Caco-2 (cell line): ENCODE measurements at regions not wholly inside any gene's neighbourhood (a gene's known extent, or its start where the extent isn't known, plus 50 kb on each side); places are given as distances from the start of the nearest gene placed in this dataset.
A peak's percentile ranks its signal among the peaks of the same experiment; 100 is the strongest.

Experiments used
- BruUV-seq: library from RNA; stranded (reverse); fragments of 400-500 nt; replicated peaks from 2 replicates; lab custom pipeline; 2021; lab: Mats Ljungman, UMichigan
- CTCF ChIA-PET: fragments of 300-600 bp; sonication (Branson Sonifier 250); formaldehyde crosslinking; loops from one replicate; lab custom pipeline; 2022; ENCODE audit warnings: antibody characterized with exemption; lab: Charles Lee
- POLR2A ChIA-PET: fragments of 300-600 bp; sonication (Branson Sonifier 250); formaldehyde crosslinking; loops from one replicate; lab custom pipeline; 2022; ENCODE audit warnings: antibody characterized with exemption; lab: Charles Lee
- DNase-seq, 2 experiments: peaks; one replicate each; pipeline versions ENCODE4 v3.0.0 to v3.0.0-alpha.2; 2020 to 2022
- H3K27me3 ChIP-seq: replicated peaks from 2 replicates; pipeline ENCODE4 v1.6.0; 2011; ENCODE audit warnings: low read length; ENCODE audit not compliant: control insufficient read depth, insufficient read depth
- H3K36me3 ChIP-seq: 2 replicates; pipeline ENCODE4 v1.5.1; 2011; ENCODE audit warnings: low read length; ENCODE audit not compliant: control insufficient read depth, insufficient read depth
- H3K4me1 ChIP-seq: fragments of 250-450 bp; sonication (Bioruptor Pico); 2 replicates; pipeline ENCODE4 v1.5.1; 2020; ENCODE audit warnings: mild to moderate bottlenecking
- H3K4me3 ChIP-seq: 2 replicates; pipeline ENCODE4 v1.5.1; 2011; ENCODE audit warnings: low read depth, mild to moderate bottlenecking, control low read depth, low read length
- H3K9me3 ChIP-seq: fragments of 250-450 bp; sonication (Bioruptor Pico); 2 replicates; pipeline ENCODE4 v1.5.1; 2020; ENCODE audit warnings: mild to moderate bottlenecking, moderate library complexity
- H3K27ac Mint-ChIP-seq: one replicate; pipeline ENCODE4 v1.8.0; 2022; ENCODE audit warnings: mixed read lengths; ENCODE audit not compliant: unreplicated experiment
- H3K27me3 Mint-ChIP-seq: one replicate; pipeline ENCODE4 v1.8.0; 2022; ENCODE audit warnings: mixed read lengths; ENCODE audit not compliant: insufficient read depth, unreplicated experiment
- H3K36me3 Mint-ChIP-seq: one replicate; pipeline ENCODE4 v1.8.0; 2022; ENCODE audit warnings: mild to moderate bottlenecking, mixed read lengths; ENCODE audit not compliant: insufficient read depth, unreplicated experiment
- H3K4me1 Mint-ChIP-seq: one replicate; pipeline ENCODE4 v1.8.0; 2022; ENCODE audit warnings: low read depth, mixed read lengths; ENCODE audit not compliant: unreplicated experiment
- H3K4me3 Mint-ChIP-seq: one replicate; pipeline ENCODE4 v1.8.0; 2022; ENCODE audit warnings: mild to moderate bottlenecking, moderate library complexity, mixed read lengths; ENCODE audit not compliant: unreplicated experiment
- H3K9me3 Mint-ChIP-seq: one replicate; pipeline ENCODE4 v1.8.0; 2022; ENCODE audit warnings: mixed read lengths; ENCODE audit not compliant: unreplicated experiment
- CTCF ChIP-seq, 2 experiments: fragments of 200-600 bp in 1 of 2; IDR thresholded peaks; 1 replicate in 1 of 2; 2 replicates in 1 of 2; pipeline versions ENCODE4 v1.5.1 to v1.8.0; 2011 to 2022; ENCODE audit warnings: antibody characterized with exemption in 1 of 2, control low read depth in 1 of 2, inconsistent platforms in 1 of 2, low read depth in 1 of 2, low read length in 1 of 2, mild to moderate bottlenecking in 1 of 2, moderate library complexity in 1 of 2; ENCODE audit not compliant: insufficient read depth in 1 of 2, severe bottlenecking in 1 of 2, unreplicated experiment in 1 of 2
- intact Hi-C: fragments of 100-400 bp; cut with micrococcal nuclease; formaldehyde crosslinking; loops from one replicate; pipeline ENCODE4 v1.10.0; 2022; ENCODE audit not compliant: unreplicated experiment

DNA sequence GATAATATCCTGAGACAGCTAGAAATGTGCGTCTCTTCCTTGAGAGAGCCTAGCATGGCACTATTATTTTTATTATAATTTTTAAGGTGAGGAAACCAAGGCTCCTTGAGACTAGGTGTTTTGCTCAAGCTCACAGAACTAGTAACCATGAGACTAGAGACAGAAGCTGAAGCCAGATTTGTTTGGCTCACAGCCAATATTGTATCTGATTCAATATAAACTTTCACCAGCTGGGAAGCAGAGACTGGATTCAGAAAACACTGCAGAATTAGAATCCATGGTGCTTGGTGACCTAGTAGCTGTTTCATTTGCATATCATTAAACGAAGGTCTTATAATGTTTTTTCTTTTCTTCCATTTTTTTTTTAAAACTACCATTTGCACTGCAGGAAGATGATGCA, 64.4 kb downstream of the DNAJB9 start:
- Mint-ChIP-seq H3K27ac (no peak overlapping the region), H3K9me3 (no peaks in the 10 kb centered on the region), H3K27me3 (peaks cover 5% of the 10 kb centered on the region), H3K4me3 (no peak overlapping the region), H3K36me3 (no peaks in the 10 kb centered on the region), H3K4me1 (no peaks in the 10 kb centered on the region)
- ChIA-PET CTCF (no interaction called here), POLR2A (no interaction called here)
- no peaks in the 10 kb centered on the region for H3K27me3 ChIP-seq
- H3K9me3 ChIP-seq, result no peaks in the 10 kb centered on the region
- DNase-seq, result no peak
- no peaks in the 10 kb centered on the region for H3K36me3 ChIP-seq
- TF ChIP-seq CTCF (IDR thresholded peaks at IDR 0.05; ENCODE audit: insufficient read depth in 1 of 2, low read depth in 1 of 2, low read length in 1 of 2, severe bottlenecking in 1 of 2, unreplicated experiment in 1 of 2), result no peak
- no TSS peak for BruUV-seq
- H3K4me3 ChIP-seq, result no peak overlapping the region
- peaks cover 6% of the 10 kb centered on the region; the same call in 1 of the 2 replicates for H3K4me1 ChIP-seq
- intact Hi-C loops, result no loop called here

DNA sequence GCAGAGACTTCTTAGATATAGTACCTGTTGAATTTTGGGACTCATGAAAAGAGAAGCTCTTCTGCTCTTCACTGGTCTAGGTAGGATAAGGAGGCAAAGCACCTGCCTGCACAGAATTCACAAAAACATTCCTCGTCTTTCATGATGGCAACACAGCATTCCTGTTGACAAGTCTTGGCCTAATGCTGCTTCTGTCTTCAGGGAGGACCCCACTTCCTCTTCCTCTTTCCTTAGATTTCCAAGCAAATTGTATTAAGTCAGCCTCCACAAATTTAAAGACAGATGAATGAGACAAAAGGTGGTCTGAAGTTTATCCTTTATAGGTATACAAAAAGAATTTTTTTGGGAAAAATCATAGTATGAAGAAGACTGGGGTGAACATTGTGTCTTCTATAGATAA, 64.9 kb downstream of the DNAJB9 start:
- intact Hi-C loops, result no loop called here
- Histone ChIP-seq H3K4me3 (no peak overlapping the region), H3K36me3 (no peaks in the 10 kb centered on the region), H3K27me3 (no peaks in the 10 kb centered on the region), H3K9me3 (no peaks in the 10 kb centered on the region), H3K4me1 (peaks cover 6% of the 10 kb centered on the region; the same call in 1 of the 2 replicates)
- Mint-ChIP-seq H3K4me3 (no peak overlapping the region), H3K9me3 (no peaks in the 10 kb centered on the region), H3K27ac (no peak overlapping the region), H3K27me3 (peaks cover 5% of the 10 kb centered on the region), H3K36me3 (no peaks in the 10 kb centered on the region), H3K4me1 (no peaks in the 10 kb centered on the region)
- no TSS peak for BruUV-seq
- POLR2A ChIA-PET, result no interaction called here
- CTCF ChIA-PET, result no interaction called here
- no peak for TF ChIP-seq CTCF (IDR thresholded peaks at IDR 0.05; ENCODE audit: insufficient read depth in 1 of 2, low read depth in 1 of 2, low read length in 1 of 2, severe bottlenecking in 1 of 2, unreplicated experiment in 1 of 2)
- no peak for DNase-seq

GRCh38 chr7:108637049-108637621, 67.5 kb downstream of the DNAJB9 start:
- no TSS peak for BruUV-seq
- no peaks in the 10 kb centered on the region for H3K9me3 ChIP-seq
- H3K4me1 ChIP-seq, result peaks cover 6% of the 10 kb centered on the region; the same call in 1 of the 2 replicates
- H3K36me3 ChIP-seq, result no peaks in the 10 kb centered on the region
- CTCF ChIA-PET, result no interaction called here
- no peaks in the 10 kb centered on the region for H3K4me1 Mint-ChIP-seq
- H3K4me3 Mint-ChIP-seq, result no peak overlapping the region
- TF ChIP-seq CTCF (IDR thresholded peaks at IDR 0.05; ENCODE audit: insufficient read depth in 1 of 2, low read depth in 1 of 2, low read length in 1 of 2, severe bottlenecking in 1 of 2, unreplicated experiment in 1 of 2), result no peak
- POLR2A ChIA-PET, result no interaction called here
- no peak overlapping the region for H3K27ac Mint-ChIP-seq
- H3K36me3 Mint-ChIP-seq, result no peaks in the 10 kb centered on the region
- no peak overlapping the region for H3K4me3 ChIP-seq
- peak in 1 of 2 experiments; percentile 22 for DNase-seq
- H3K27me3 ChIP-seq, result no peaks in the 10 kb centered on the region
- no peaks in the 10 kb centered on the region for H3K9me3 Mint-ChIP-seq
- intact Hi-C loops, result no loop called here
- peaks cover 3% of the 10 kb centered on the region for H3K27me3 Mint-ChIP-seq
